HuH-7 (cell line): ENCODE measurements at regions not wholly inside any gene's neighbourhood (a gene's known extent, or its start where the extent isn't known, plus 50 kb on each side); places are given as distances from the start of the nearest gene placed in this dataset.

Experiments
- DNase-seq: peaks from one replicate; pipeline ENCODE4 v3.0.0; 2011; ENCODE audit warnings: low spot score

GRCh38 chr2:71776227-71776626, 322.9 kb downstream of the DYSF start:
- no peak for DNase-seq

DNA sequence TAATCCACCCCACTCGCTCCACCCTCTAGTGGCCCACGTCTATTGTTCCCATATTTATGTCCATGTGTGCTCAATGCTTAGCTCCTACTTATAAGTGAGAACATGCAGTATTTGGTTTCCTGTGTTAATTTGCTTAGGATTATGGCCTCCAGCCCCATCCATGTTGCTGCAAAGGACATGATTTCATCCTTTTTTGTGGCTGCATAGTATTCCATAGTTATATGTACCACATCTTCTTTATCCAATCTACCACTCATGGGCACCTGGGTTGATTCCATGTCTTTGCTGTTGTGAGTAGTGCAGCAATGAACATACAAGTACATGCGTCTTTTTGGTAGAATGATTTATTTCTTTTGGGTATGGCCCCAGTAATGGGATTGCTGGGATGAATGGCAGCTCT, 319.9 kb downstream of the DYSF start:
- no peak for DNase-seq

DNA sequence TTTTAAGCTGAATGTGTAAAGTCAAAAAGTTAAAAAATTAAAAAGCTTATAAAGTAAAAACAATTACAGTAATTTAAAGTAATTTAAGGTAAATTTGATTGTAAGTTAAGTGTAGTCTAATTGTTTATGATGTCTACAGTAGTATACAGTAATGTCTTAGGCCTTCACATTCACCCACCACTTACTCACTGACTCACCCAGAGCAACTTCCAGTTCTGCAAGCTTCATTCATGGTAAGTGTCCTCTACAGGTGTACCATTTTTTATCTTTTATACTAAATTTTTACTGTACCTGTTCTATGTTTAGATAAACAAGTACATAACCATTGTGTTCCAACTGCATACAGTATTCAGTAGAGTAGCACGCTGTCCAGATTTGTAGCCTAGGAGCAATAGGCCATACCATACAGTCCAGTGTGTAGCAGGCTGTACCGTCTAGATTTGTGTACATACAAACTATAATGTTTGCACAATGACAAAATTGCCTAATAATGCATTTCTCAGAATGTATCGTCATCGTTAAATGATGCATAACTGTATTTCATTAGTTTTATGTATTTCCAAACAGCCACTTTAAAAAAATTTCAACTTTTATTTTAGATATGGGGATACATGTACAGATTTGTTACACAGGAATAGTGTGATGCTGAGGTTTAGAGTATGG, 319.3 kb downstream of the DYSF start:
- no peak for DNase-seq

DNA sequence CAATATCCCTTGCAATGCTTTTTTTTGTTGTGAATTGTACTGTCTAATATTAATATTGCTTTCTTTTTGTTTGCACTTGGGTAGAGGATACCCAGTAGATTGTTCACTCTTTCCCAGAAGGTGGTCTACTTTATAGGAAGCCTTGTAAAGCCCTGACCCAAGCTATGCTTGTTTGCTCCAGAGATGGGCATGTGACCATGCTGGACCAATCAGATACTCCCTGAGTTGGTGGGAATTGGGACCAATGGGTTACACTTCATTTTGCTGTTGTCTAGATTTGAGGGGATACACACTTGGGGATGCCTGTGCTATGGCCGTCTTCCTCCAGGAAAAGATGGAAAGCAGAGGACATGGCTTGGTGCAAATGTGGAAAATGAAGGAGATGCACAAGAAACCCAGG, 314.3 kb downstream of the DYSF start:
- no peak for DNase-seq

- DNase-seq: no peak
Measured at GRCh38 chr2:71759060-71759459, 305.7 kb downstream of the DYSF start.

DNA sequence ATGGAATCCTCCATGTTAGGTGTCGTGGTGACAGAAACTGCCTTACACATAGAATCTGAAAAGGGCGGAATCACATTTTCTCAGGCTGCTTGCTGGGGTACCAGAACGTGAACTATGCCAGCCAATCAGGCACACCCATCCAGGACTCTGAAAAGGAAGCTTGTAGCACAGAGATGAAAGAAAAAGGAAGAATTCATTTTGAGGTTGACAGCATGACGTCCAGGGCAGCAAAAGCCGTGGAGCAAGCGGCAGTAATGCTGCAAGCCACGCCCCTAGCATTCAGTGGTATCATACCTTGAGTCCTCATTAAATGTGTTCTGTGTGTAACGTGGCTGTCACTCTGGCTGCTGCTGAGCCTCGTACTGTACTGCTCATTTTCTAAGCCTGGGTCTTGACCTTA, 304.0 kb downstream of the DYSF start:
- no peak for DNase-seq

GRCh38 chr2:71756280-71756906, 303.0 kb downstream of the DYSF start:
- DNase-seq: no peak

DNA sequence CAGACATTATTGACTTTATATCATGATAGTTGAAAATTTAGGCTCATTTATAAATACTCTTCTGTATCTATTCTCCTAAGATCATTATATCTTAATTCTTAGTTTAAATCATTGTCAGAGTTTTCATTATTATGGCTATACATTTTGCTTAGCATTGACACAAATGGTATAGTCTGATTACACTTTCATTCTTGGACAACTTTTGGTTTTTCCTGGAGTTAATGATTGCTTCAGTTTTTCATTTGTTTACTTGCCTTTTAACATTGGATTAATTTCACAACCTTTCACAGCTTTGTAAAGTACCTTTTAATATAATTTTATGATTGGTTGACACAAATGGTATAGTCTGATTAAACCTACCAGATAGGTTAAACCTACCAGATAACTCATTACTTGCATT, 298.2 kb downstream of the DYSF start:
- no peak for DNase-seq

GRCh38 chr2:71749671-71750101, 296.3 kb downstream of the DYSF start:
- DNase-seq: no peak

GRCh38 chr2:71748227-71748626, 294.9 kb downstream of the DYSF start:
- no peak for DNase-seq

DNA sequence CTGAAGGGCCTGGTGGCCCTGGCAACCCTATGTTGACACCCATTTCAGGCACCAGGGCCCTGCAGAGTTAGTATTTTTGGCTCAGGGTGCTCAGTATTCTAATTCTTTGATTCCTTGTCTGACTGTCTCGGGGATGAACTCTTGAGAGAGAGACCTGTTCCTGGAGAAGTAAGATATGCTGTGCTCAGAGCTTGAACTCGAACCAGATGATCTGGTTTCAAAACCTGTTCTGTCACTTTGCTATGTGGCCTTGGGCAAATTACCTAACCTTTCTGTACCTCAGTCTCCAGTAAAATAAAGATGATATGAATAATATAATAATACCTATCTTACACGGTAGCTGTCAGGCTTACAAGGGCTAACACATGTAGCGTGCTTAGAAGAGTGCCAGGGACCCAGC, 294.2 kb downstream of the DYSF start:
- DNase-seq: no peak

- DNase-seq: no peak
Measured at GRCh38 chr2:71746946-71747501, 293.7 kb downstream of the DYSF start.

GRCh38 chr2:71744781-71745180, 291.4 kb downstream of the DYSF start:
- DNase-seq: no peak

GRCh38 chr2:71743995-71744675, 290.8 kb downstream of the DYSF start:
- DNase-seq: no peak

DNA sequence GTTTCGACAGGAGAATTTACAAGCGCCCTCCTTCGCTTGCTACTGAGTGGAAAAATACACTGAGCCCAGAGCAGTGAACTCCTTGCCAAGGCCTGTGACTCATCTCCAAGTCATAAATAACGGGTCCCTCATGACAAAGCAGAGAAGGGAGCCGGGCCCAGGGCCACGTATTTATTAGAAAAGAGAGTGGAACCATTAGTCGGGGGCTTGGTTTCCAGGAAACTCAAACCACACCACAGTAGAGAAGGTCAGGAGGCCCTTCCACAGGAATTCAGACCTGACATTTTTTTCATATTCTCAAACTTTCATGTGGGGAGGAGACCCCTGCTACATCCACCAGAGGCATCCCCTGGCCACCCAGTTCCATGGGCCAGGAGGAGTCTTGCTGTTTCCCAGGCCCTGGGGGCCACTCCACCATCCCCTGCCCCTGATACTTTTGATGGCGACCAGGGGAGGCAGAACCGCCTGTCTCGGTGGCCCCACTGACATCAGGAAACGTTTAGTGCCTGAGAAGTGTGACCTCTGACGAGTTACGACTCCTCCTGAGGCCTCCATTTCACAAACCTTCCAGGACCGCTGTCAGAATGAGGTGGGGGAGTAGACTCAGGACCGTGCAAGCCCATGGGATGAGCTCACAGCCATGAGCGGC, 289.7 kb downstream of the DYSF start:
- DNase-seq: peak; percentile 59

DNA sequence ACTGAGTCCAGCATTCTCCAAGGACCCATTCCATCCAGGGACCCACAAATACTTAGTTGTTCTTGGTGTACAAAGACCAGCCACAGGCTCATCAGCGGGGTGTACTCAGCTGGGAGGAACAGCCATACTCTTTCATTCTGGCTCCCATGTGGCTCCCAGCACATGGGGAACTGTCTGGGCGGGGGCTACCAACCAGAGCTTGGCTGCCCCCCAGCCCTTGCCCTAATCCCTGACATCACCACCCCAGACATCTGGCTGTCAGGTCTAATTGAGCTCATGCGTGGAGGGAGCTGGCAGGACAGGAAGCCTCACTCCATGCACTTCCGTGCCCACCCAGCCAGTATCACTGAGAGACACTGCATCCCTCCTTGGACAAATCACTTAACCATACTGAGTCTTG, 283.6 kb downstream of the DYSF start:
- DNase-seq: no peak

GRCh38 chr2:71736091-71736861, 282.9 kb downstream of the DYSF start:
- no peak for DNase-seq
